ENCODE measurements at regions not wholly inside any gene's neighbourhood (a gene's known extent, or its start where the extent isn't known, plus 50 kb on each side); places are given as distances from the start of the nearest gene placed in this dataset.

GRCh38 chr10:90088024-90088317 lies 386.6 kb downstream of the KIF20B start:
- Mint-ChIP-seq H3K4me1 (peaks cover 68% of the 10 kb centered on the region), H3K9me3 (peaks cover 7% of the 10 kb centered on the region), H3K27me3 (ENCODE audit: low read depth) (no peaks in the 10 kb centered on the region), H3K27ac (no peak overlapping the region; the same call in 1 of the 2 replicates), H3K36me3 (peaks cover 19% of the 10 kb centered on the region), H3K4me3 (no peak overlapping the region)
- CTCF ChIA-PET: interaction anchor here (1.2 kb wide), 1 partner anchor 235 kb away, joined by 4 read pairs; no protein-coding TSS in a partner anchor
- TF ChIP-seq, protein P1, sequence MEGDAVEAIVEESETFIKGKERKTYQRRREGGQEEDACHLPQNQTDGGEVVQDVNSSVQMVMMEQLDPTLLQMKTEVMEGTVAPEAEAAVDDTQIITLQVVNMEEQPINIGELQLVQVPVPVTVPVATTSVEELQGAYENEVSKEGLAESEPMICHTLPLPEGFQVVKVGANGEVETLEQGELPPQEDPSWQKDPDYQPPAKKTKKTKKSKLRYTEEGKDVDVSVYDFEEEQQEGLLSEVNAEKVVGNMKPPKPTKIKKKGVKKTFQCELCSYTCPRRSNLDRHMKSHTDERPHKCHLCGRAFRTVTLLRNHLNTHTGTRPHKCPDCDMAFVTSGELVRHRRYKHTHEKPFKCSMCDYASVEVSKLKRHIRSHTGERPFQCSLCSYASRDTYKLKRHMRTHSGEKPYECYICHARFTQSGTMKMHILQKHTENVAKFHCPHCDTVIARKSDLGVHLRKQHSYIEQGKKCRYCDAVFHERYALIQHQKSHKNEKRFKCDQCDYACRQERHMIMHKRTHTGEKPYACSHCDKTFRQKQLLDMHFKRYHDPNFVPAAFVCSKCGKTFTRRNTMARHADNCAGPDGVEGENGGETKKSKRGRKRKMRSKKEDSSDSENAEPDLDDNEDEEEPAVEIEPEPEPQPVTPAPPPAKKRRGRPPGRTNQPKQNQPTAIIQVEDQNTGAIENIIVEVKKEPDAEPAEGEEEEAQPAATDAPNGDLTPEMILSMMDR (IDR thresholded peaks at IDR 0.05): no peak
- TF ChIP-seq TEAD1 (CRISPR knock-in tag; IDR thresholded peaks at IDR 0.05) (no peak), ZNF423 (CRISPR knock-in tag; IDR thresholded peaks at IDR 0.05) (no peak), NR2C2 (CRISPR knock-in tag; IDR thresholded peaks at IDR 0.05) (no peak), ZBTB43 (CRISPR knock-in tag; IDR thresholded peaks at IDR 0.05) (no peak), RORB (CRISPR knock-in tag; IDR thresholded peaks at IDR 0.05) (no peak), NFATC4 (CRISPR knock-in tag; IDR thresholded peaks at IDR 0.05) (no peak), SP1 (CRISPR knock-in tag; conservative IDR thresholded peaks at IDR 0.05) (no peak), ZNF416 (CRISPR knock-in tag; IDR thresholded peaks at IDR 0.05) (no peak), ZNF532 (CRISPR knock-in tag; IDR thresholded peaks at IDR 0.05; ENCODE audit: borderline replicate concordance) (no peak), RELA (CRISPR knock-in tag; IDR thresholded peaks at IDR 0.05; ENCODE audit: borderline replicate concordance) (no peak)
- TF ChIP-seq, protein P2, sequence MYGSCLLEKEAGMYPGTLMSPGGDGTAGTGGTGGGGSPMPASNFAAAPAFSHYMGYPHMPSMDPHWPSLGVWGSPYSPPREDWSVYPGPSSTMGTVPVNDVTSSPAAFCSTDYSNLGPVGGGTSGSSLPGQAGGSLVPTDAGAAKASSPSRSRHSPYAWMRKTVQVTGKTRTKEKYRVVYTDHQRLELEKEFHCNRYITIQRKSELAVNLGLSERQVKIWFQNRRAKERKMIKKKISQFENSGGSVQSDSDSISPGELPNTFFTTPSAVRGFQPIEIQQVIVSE (CRISPR knock-in tag; IDR thresholded peaks at IDR 0.05; ENCODE audit: borderline replicate concordance): no peak
- TF ChIP-seq, protein P3, sequence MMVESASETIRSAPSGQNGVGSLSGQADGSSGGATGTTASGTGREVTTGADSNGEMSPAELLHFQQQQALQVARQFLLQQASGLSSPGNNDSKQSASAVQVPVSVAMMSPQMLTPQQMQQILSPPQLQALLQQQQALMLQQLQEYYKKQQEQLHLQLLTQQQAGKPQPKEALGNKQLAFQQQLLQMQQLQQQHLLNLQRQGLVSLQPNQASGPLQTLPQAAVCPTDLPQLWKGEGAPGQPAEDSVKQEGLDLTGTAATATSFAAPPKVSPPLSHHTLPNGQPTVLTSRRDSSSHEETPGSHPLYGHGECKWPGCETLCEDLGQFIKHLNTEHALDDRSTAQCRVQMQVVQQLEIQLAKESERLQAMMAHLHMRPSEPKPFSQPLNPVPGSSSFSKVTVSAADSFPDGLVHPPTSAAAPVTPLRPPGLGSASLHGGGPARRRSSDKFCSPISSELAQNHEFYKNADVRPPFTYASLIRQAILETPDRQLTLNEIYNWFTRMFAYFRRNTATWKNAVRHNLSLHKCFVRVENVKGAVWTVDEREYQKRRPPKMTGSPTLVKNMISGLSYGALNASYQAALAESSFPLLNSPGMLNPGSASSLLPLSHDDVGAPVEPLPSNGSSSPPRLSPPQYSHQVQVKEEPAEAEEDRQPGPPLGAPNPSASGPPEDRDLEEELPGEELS (CRISPR knock-in tag; IDR thresholded peaks at IDR 0.05): no peak
- TF ChIP-seq, protein P4, sequence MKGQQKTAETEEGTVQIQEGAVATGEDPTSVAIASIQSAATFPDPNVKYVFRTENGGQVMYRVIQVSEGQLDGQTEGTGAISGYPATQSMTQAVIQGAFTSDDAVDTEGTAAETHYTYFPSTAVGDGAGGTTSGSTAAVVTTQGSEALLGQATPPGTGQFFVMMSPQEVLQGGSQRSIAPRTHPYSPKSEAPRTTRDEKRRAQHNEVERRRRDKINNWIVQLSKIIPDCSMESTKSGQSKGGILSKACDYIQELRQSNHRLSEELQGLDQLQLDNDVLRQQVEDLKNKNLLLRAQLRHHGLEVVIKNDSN (CRISPR knock-in tag; IDR thresholded peaks at IDR 0.05): no peak
- DNase-seq (ENCODE audit: low spot score) (no peak), ATAC-seq (no peak)
- POLR2A ChIA-PET: no interaction called here

- Mint-ChIP-seq H3K27ac (no peak overlapping the region), H3K27me3 (ENCODE audit: low read depth) (no peaks in the 10 kb centered on the region)
Observed at GRCh38 chr10:90089719-90090118, 388.3 kb downstream of the KIF20B start.

More at GRCh38 chr10:90089719-90090118, 388.3 kb downstream of the KIF20B start:
- no peak for DNase-seq (ENCODE audit: low spot score)
- no peak for ATAC-seq
- ChIA-PET CTCF (no interaction called here), POLR2A (no interaction called here)
- TF ChIP-seq FOXP1 (CRISPR knock-in tag; IDR thresholded peaks at IDR 0.05; ENCODE audit: borderline replicate concordance): no peak
- no peak for TF ChIP-seq E2F1 (CRISPR knock-in tag; IDR thresholded peaks at IDR 0.05)
- TF ChIP-seq NFYB (CRISPR knock-in tag; conservative IDR thresholded peaks at IDR 0.05; ENCODE audit: low read depth): no peak
- no peak for TF ChIP-seq EMX1 (CRISPR knock-in tag; IDR thresholded peaks at IDR 0.05)
- TF ChIP-seq JAZF1 (CRISPR knock-in tag; IDR thresholded peaks at IDR 0.05): no peak
- Mint-ChIP-seq H3K9me3 (peaks cover 7% of the 10 kb centered on the region), H3K4me3 (no peak overlapping the region), H3K4me1 (peaks cover 68% of the 10 kb centered on the region), H3K36me3 (peaks cover 10% of the 10 kb centered on the region)

All from WTC11 (cell line).